A549 (cell line): ENCODE measurements at regions not wholly inside any gene's neighbourhood (a gene's known extent, or its start where the extent isn't known, plus 50 kb on each side); places are given as distances from the start of the nearest gene placed in this dataset.
"Not testable (repeated sequence)": the region's sequence is repeated elsewhere in the genome, so short reads cannot be mapped to it uniquely, and the experiment has no call there.

Source experiments
- ATAC-seq, 2 experiments: fragments of 200-7000 bp in 1 of 2; fragments of >200 bp in 1 of 2; cut with Nextera tagmentation in 1 of 2; cut with Tn5 transposase in 1 of 2; 3 replicates each; pipeline versions ENCODE4 v1.8.0 to v1.9.1; 2018 to 2020; ENCODE audit warnings: mild to moderate bottlenecking in 1 of 2, moderate library complexity in 1 of 2
- CTCF ChIA-PET: fragments of 300-600 bp; sonication (Branson Sonifier 250); formaldehyde crosslinking; extraction: SDS; loops from one replicate; lab custom pipeline; 2021; ENCODE audit warnings: antibody characterized with exemption, inconsistent platforms; lab: Yijun Ruan, JAX
- POLR2A ChIA-PET: fragments of 350-600 bp; formaldehyde crosslinking; extraction: SDS; loops from one replicate; lab custom pipeline; 2021; ENCODE audit warnings: antibody characterized with exemption, inconsistent platforms; lab: Yijun Ruan, JAX
- DNase-seq, 2 experiments: peaks; one replicate each; pipeline versions ENCODE4 v3.0.0 to v3.0.0-alpha.2; 2011 to 2016; ENCODE audit warnings: low read depth in 1 of 2, low spot score in 1 of 2
- FAIRE-seq: peaks from 2 replicates; lab custom pipeline; 2011; peaks lifted over from hg19 to GRCh38; lab: Jason Lieb, UNC
- H3K27ac ChIP-seq, 2 experiments: fragments of >200 bp; sonication (Bioruptor Twin); formaldehyde crosslinking; 3 replicates each; pipeline ENCODE4 v1.5.1; 2016 to 2017
- H3K4me1 ChIP-seq: fragments of >200 bp; sonication (Bioruptor Twin); formaldehyde crosslinking; 3 replicates; pipeline ENCODE4 v1.6.1; 2016
- H3K4me2 ChIP-seq: fragments of >200 bp; sonication (Bioruptor Twin); formaldehyde crosslinking; 3 replicates; pipeline ENCODE4 v1.6.1; 2016
- H3K4me3 ChIP-seq: fragments of >200 bp; sonication (Bioruptor Twin); formaldehyde crosslinking; 3 replicates; pipeline ENCODE4 v1.5.1; 2016
- H3K9me3 ChIP-seq: fragments of >200 bp; sonication (Bioruptor Twin); formaldehyde crosslinking; 3 replicates; pipeline ENCODE4 v1.6.1; 2016
- BHLHE40 ChIP-seq: IDR thresholded peaks from 2 replicates; pipeline ENCODE4 v1.6.1; 2012; ENCODE audit warnings: low read depth, low read length, inconsistent platforms
- CBX8 ChIP-seq: fragments of 200-600 bp; sonication (generic); IDR thresholded peaks from 2 replicates; pipeline ENCODE4 v1.6.1; 2016
- E2F6 ChIP-seq: IDR thresholded peaks from 2 replicates; pipeline ENCODE4 v1.6.1; 2012; ENCODE audit warnings: low read depth, borderline replicate concordance
- EHF ChIP-seq: fragments of 250-450 bp; sonication (Bioruptor Pico); IDR thresholded peaks from 2 replicates; pipeline ENCODE4 v1.5.0; 2020; ENCODE audit warnings: mild to moderate bottlenecking
- EHMT2 ChIP-seq: fragments of 200-600 bp; sonication (generic); IDR thresholded peaks from 2 replicates; pipeline ENCODE4 v1.6.1; 2016; ENCODE audit warnings: antibody characterized with exemption, low read depth, mild to moderate bottlenecking, moderate library complexity
- FOSB ChIP-seq: fragments of 250-450 bp; sonication (Bioruptor Pico); IDR thresholded peaks from 2 replicates; pipeline ENCODE4 v1.5.0; 2020; ENCODE audit warnings: mild to moderate bottlenecking, moderate library complexity
- HOXB5 ChIP-seq: fragments of 250-450 bp; sonication (Bioruptor Pico); IDR thresholded peaks from 2 replicates; pipeline ENCODE4 v1.5.0; 2020; ENCODE audit warnings: mild to moderate bottlenecking, moderate library complexity
- KDM1A ChIP-seq: fragments of 200-600 bp; sonication (generic); IDR thresholded peaks from 2 replicates; pipeline ENCODE4 v1.6.1; 2016; ENCODE audit warnings: low read depth, mild to moderate bottlenecking
- MAZ ChIP-seq: fragments of 150-350 bp; IDR thresholded peaks from 2 replicates; pipeline ENCODE4 v1.6.1; 2014; ENCODE audit warnings: antibody characterized with exemption, low read depth, low read length, borderline replicate concordance
- NFE2L2 ChIP-seq: fragments of 150-350 bp; conservative IDR thresholded peaks from 2 replicates; pipeline ENCODE4 v1.6.1; 2014; ENCODE audit warnings: low read length
- NPAS2 ChIP-seq: fragments of 250-450 bp; sonication (Bioruptor Pico); IDR thresholded peaks from 2 replicates; pipeline ENCODE4 v1.8.0; 2022; ENCODE audit warnings: mild to moderate bottlenecking, moderate library complexity, borderline replicate concordance
- PBX3 ChIP-seq: IDR thresholded peaks from 2 replicates; pipeline ENCODE4 v1.6.1; 2012
- POLR2A ChIP-seq: IDR thresholded peaks from 2 replicates; pipeline ENCODE4 v1.6.1; 2012; ENCODE audit warnings: mild to moderate bottlenecking, low read length
- SMC3 ChIP-seq: fragments of >200 bp; sonication (Bioruptor Twin); formaldehyde crosslinking; IDR thresholded peaks from 3 replicates; pipeline ENCODE4 v1.6.1; 2018; ENCODE audit warnings: inconsistent platforms
- SREBF2 ChIP-seq: fragments of 450-650 bp; IDR thresholded peaks from 2 replicates; pipeline ENCODE4 v1.6.1; 2014; ENCODE audit warnings: mild to moderate bottlenecking, moderate library complexity
- TP53 ChIP-seq: fragments of 250-450 bp; sonication (Bioruptor Pico); IDR thresholded peaks from 2 replicates; pipeline ENCODE4 v1.5.0; 2021; ENCODE audit warnings: mild to moderate bottlenecking, moderate library complexity
- ZFP36 ChIP-seq: fragments of 450-650 bp; IDR thresholded peaks from 2 replicates; pipeline ENCODE4 v1.6.1; 2014; ENCODE audit warnings: borderline replicate concordance; ENCODE audit not compliant: partially characterized antibody
- WGBS: methylation state at CpG from one replicate; pipeline ENCODE4 v1.1.6; 2017; ENCODE audit errors: missing lambda C conversion rate; 5-methylcytosine and 5-hydroxymethylcytosine counted together
- TF ChIP-seq, protein P1 (sequence below): fragments of >200 bp; sonication (Bioruptor Twin); formaldehyde crosslinking; IDR thresholded peaks from 3 replicates; pipeline ENCODE4 v1.6.1; 2016
- TF ChIP-seq, protein P2 (sequence below): fragments of 200-600 bp; sonication (generic); IDR thresholded peaks from 2 replicates; pipeline ENCODE4 v1.6.1; 2016; ENCODE audit warnings: antibody characterized with exemption, mild to moderate bottlenecking, moderate library complexity
- TF ChIP-seq, protein P3 (sequence below): fragments of >200 bp; sonication (Bioruptor Twin); formaldehyde crosslinking; IDR thresholded peaks from 3 replicates; pipeline ENCODE4 v1.5.1; 2016

DNA sequence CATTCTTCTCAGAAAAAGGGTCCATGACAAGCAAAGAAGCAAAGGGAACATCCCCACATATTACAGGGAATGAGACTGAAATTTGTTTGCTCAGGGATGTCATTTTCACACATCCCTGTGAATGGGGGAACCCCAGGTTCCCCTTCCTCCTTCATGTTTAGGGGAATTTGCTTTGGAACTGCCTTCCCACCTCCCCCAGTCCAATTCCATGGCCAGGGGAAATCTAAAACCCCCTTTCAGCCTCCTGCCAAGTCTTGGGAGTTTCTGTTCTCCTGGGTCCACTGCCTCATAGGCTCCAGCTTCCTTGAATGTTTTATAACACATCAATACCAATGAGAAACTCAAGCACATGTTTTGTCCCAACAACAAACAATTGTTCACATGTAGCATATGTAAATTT, 297.5 kb upstream of the CTNNB1 start:
- ChIA-PET CTCF (interaction anchor here (1.0 kb wide), 1 partner anchor 14 kb away, joined by 3 read pairs; no protein-coding TSS in a partner anchor), POLR2A (no interaction called here)
- Histone ChIP-seq H3K4me1 (peaks cover 17% of the 10 kb centered on the region), H3K4me2 (no peak overlapping the region), H3K4me3 (no peak overlapping the region), H3K9me3 (no peaks in the 10 kb centered on the region), H3K27ac (no peak overlapping the region)
- ATAC-seq (no peak), DNase-seq (no peak), FAIRE-seq (no peak)
- TF ChIP-seq BHLHE40 (no peak), NPAS2 (no peak), E2F6 (no peak), EHF (no peak), PBX3 (no peak), NFE2L2 (no peak), MAZ (no peak), CBX8 (no peak), FOSB (CRISPR knock-in tag) (no peak), TP53 (CRISPR knock-in tag) (no peak), SMC3 (no peak), POLR2A (no peak), EHMT2 (no peak), SREBF2 (no peak), HOXB5 (CRISPR knock-in tag) (no peak), KDM1A (no peak), ZFP36 (no peak)
- TF ChIP-seq, protein P1, sequence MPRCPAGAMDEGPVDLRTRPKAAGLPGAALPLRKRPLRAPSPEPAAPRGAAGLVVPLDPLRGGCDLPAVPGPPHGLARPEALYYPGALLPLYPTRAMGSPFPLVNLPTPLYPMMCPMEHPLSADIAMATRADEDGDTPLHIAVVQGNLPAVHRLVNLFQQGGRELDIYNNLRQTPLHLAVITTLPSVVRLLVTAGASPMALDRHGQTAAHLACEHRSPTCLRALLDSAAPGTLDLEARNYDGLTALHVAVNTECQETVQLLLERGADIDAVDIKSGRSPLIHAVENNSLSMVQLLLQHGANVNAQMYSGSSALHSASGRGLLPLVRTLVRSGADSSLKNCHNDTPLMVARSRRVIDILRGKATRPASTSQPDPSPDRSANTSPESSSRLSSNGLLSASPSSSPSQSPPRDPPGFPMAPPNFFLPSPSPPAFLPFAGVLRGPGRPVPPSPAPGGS = no peak
- TF ChIP-seq, protein P2, sequence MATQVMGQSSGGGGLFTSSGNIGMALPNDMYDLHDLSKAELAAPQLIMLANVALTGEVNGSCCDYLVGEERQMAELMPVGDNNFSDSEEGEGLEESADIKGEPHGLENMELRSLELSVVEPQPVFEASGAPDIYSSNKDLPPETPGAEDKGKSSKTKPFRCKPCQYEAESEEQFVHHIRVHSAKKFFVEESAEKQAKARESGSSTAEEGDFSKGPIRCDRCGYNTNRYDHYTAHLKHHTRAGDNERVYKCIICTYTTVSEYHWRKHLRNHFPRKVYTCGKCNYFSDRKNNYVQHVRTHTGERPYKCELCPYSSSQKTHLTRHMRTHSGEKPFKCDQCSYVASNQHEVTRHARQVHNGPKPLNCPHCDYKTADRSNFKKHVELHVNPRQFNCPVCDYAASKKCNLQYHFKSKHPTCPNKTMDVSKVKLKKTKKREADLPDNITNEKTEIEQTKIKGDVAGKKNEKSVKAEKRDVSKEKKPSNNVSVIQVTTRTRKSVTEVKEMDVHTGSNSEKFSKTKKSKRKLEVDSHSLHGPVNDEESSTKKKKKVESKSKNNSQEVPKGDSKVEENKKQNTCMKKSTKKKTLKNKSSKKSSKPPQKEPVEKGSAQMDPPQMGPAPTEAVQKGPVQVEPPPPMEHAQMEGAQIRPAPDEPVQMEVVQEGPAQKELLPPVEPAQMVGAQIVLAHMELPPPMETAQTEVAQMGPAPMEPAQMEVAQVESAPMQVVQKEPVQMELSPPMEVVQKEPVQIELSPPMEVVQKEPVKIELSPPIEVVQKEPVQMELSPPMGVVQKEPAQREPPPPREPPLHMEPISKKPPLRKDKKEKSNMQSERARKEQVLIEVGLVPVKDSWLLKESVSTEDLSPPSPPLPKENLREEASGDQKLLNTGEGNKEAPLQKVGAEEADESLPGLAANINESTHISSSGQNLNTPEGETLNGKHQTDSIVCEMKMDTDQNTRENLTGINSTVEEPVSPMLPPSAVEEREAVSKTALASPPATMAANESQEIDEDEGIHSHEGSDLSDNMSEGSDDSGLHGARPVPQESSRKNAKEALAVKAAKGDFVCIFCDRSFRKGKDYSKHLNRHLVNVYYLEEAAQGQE = no peak
- TF ChIP-seq, protein P3, sequence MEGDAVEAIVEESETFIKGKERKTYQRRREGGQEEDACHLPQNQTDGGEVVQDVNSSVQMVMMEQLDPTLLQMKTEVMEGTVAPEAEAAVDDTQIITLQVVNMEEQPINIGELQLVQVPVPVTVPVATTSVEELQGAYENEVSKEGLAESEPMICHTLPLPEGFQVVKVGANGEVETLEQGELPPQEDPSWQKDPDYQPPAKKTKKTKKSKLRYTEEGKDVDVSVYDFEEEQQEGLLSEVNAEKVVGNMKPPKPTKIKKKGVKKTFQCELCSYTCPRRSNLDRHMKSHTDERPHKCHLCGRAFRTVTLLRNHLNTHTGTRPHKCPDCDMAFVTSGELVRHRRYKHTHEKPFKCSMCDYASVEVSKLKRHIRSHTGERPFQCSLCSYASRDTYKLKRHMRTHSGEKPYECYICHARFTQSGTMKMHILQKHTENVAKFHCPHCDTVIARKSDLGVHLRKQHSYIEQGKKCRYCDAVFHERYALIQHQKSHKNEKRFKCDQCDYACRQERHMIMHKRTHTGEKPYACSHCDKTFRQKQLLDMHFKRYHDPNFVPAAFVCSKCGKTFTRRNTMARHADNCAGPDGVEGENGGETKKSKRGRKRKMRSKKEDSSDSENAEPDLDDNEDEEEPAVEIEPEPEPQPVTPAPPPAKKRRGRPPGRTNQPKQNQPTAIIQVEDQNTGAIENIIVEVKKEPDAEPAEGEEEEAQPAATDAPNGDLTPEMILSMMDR = no peak

- H3K9me3 ChIP-seq, H3K4me3 ChIP-seq, FAIRE-seq, H3K4me2 ChIP-seq, DNase-seq, CTCF ChIA-PET, ATAC-seq, H3K27ac ChIP-seq, POLR2A ChIA-PET: not testable (repeated sequence)
- WGBS = 93% methylated on average over 22 of the region's 26 CpGs
- peaks cover 19% of the 10 kb centered on the region for H3K4me1 ChIP-seq
Observed at GRCh38 chr3:40907907-40908465, 291.3 kb upstream of the CTNNB1 start.
